ENCODE measurements at regions not wholly inside any gene's neighbourhood (a gene's known extent, or its start where the extent isn't known, plus 50 kb on each side); places are given as distances from the start of the nearest gene placed in this dataset.

- Histone ChIP-seq H3K36me3 (ENCODE audit: control insufficient read depth in 2 of 3, insufficient read depth in 3 of 3, low read length in 3 of 3) (no peaks in the 10 kb centered on the region), H3K4me1 (ENCODE audit: control insufficient read depth in 2 of 3, insufficient read depth in 2 of 3, low read depth in 1 of 3, low read length in 3 of 3) (no peaks in the 10 kb centered on the region), H3K27me3 (ENCODE audit: control insufficient read depth, insufficient read depth, low read length) (no peaks in the 10 kb centered on the region), H3K27ac (ENCODE audit: low read depth in 2 of 2, low read length in 2 of 2) (no peak overlapping the region), H3K9ac (ENCODE audit: low read length in 3 of 3) (no peak overlapping the region), H3K9me3 (ENCODE audit: control insufficient read depth in 2 of 3, insufficient read depth in 1 of 3, low read length in 3 of 3) (peaks cover 0 to 11% (median 2%) of the 10 kb centered on the region in 3 donors), H3K4me3 (ENCODE audit: low read length in 3 of 3) (no peak overlapping the region)
- intact Hi-C loops (cut with DNase I): no loop called here
- TF ChIP-seq, protein P1, sequence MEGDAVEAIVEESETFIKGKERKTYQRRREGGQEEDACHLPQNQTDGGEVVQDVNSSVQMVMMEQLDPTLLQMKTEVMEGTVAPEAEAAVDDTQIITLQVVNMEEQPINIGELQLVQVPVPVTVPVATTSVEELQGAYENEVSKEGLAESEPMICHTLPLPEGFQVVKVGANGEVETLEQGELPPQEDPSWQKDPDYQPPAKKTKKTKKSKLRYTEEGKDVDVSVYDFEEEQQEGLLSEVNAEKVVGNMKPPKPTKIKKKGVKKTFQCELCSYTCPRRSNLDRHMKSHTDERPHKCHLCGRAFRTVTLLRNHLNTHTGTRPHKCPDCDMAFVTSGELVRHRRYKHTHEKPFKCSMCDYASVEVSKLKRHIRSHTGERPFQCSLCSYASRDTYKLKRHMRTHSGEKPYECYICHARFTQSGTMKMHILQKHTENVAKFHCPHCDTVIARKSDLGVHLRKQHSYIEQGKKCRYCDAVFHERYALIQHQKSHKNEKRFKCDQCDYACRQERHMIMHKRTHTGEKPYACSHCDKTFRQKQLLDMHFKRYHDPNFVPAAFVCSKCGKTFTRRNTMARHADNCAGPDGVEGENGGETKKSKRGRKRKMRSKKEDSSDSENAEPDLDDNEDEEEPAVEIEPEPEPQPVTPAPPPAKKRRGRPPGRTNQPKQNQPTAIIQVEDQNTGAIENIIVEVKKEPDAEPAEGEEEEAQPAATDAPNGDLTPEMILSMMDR (IDR thresholded peaks at IDR 0.05; ENCODE audit: borderline replicate concordance, extremely low read depth, insufficient read depth): no peak
- DNase-seq (no peak), FAIRE-seq (no peak)
These were observed 51.8 kb downstream of the ASCL4 start for GRCh38 chr12:107826276-107826675.

DNA sequence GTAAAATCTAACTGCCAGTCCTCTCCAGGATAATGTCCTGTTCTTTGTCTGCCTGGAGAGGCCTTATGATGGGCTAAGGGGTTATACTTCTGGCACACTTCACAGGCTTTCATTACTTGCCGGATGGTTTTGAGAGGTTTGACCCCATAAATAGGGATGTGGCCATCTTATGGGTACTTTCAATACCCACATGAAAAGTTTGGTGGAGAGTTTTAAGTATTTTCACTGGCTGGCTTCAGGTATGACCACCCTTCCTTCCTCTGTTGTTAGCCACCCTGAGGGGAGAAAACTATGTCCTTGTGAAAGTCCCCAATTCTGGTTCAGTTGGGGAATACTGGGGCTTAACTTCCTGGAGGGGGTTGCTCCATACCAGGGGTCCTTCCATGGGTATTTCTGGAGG, 54.8 kb downstream of the ASCL4 start:
- Histone ChIP-seq H3K9ac (ENCODE audit: low read length in 3 of 3) (no peak overlapping the region), H3K36me3 (ENCODE audit: control insufficient read depth in 2 of 3, insufficient read depth in 3 of 3, low read length in 3 of 3) (no peaks in the 10 kb centered on the region), H3K4me1 (ENCODE audit: control insufficient read depth in 2 of 3, insufficient read depth in 2 of 3, low read depth in 1 of 3, low read length in 3 of 3) (no peaks in the 10 kb centered on the region), H3K27me3 (ENCODE audit: control insufficient read depth, insufficient read depth, low read length) (no peaks in the 10 kb centered on the region), H3K4me3 (ENCODE audit: low read length in 3 of 3) (no peak overlapping the region), H3K9me3 (ENCODE audit: control insufficient read depth in 2 of 3, insufficient read depth in 1 of 3, low read length in 3 of 3) (peaks cover 0 to 11% (median 2%) of the 10 kb centered on the region in 3 donors), H3K27ac (ENCODE audit: low read depth in 2 of 2, low read length in 2 of 2) (no peak overlapping the region)
- TF ChIP-seq, protein P1 (IDR thresholded peaks at IDR 0.05; ENCODE audit: borderline replicate concordance, extremely low read depth, insufficient read depth): no peak
- no peak for DNase-seq
- no peak for FAIRE-seq
- intact Hi-C loops (cut with DNase I): no loop called here

- Histone ChIP-seq H3K4me1 (ENCODE audit: control insufficient read depth in 2 of 3, insufficient read depth in 2 of 3, low read depth in 1 of 3, low read length in 3 of 3) (no peaks in the 10 kb centered on the region), H3K27me3 (ENCODE audit: control insufficient read depth, insufficient read depth, low read length) (no peaks in the 10 kb centered on the region), H3K9ac (ENCODE audit: low read length in 3 of 3) (no peak overlapping the region), H3K9me3 (ENCODE audit: control insufficient read depth in 2 of 3, insufficient read depth in 1 of 3, low read length in 3 of 3) (no peaks in the 10 kb centered on the region), H3K4me3 (ENCODE audit: low read length in 3 of 3) (no peak overlapping the region), H3K36me3 (ENCODE audit: control insufficient read depth in 2 of 3, insufficient read depth in 3 of 3, low read length in 3 of 3) (no peaks in the 10 kb centered on the region), H3K27ac (ENCODE audit: low read depth in 2 of 2, low read length in 2 of 2) (no peak overlapping the region)
- FAIRE-seq (no peak), DNase-seq (no peak)
- TF ChIP-seq, protein P1 (IDR thresholded peaks at IDR 0.05; ENCODE audit: borderline replicate concordance, extremely low read depth, insufficient read depth): no peak
- intact Hi-C loops (cut with DNase I): no loop called here
These were observed 57.9 kb downstream of the ASCL4 start for GRCh38 chr12:107832441-107832840.

DNA sequence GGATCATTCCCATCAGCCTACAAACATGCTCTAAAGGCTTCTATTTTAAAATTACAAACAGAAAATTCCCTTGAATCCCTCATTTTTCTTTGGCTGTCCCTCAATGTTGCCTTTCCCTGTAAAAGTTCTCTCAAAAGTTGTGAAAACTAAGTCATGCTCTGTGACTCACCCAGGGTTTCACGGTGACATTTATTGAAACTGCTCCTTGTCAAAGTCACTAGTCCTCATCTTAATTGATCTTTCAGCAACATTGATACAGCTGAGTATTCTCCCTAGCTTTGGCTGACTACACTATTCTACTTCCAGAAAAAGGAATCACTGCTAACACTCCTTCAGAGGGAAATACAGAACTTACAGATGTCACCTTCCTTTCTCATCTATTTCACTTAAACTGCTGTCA, 65.7 kb downstream of the ASCL4 start:
- Histone ChIP-seq H3K4me3 (ENCODE audit: low read length in 3 of 3) (no peak overlapping the region), H3K27ac (ENCODE audit: low read depth in 2 of 2, low read length in 2 of 2) (no peak overlapping the region), H3K36me3 (ENCODE audit: control insufficient read depth in 2 of 3, insufficient read depth in 3 of 3, low read length in 3 of 3) (no peaks in the 10 kb centered on the region), H3K4me1 (ENCODE audit: control insufficient read depth in 2 of 3, insufficient read depth in 2 of 3, low read depth in 1 of 3, low read length in 3 of 3) (peaks cover 0 to 8% (median 0%) of the 10 kb centered on the region in 3 donors), H3K9me3 (ENCODE audit: control insufficient read depth in 2 of 3, insufficient read depth in 1 of 3, low read length in 3 of 3) (no peaks in the 10 kb centered on the region), H3K9ac (ENCODE audit: low read length in 3 of 3) (no peak overlapping the region), H3K27me3 (ENCODE audit: control insufficient read depth, insufficient read depth, low read length) (peaks cover 31% of the 10 kb centered on the region)
- DNase-seq (no peak), FAIRE-seq (no peak)
- intact Hi-C loops (cut with DNase I): no loop called here
- TF ChIP-seq, protein P1 (IDR thresholded peaks at IDR 0.05; ENCODE audit: borderline replicate concordance, extremely low read depth, insufficient read depth): no peak

Data from kidney (tissue), 13 donors.